AG04449 (cell line): ENCODE measurements at regions not wholly inside any gene's neighbourhood (a gene's known extent, or its start where the extent isn't known, plus 50 kb on each side); places are given as distances from the start of the nearest gene placed in this dataset.

ENCODE experiments used
- CTCF ChIA-PET: fragments of 350-600 bp; formaldehyde crosslinking; extraction: SDS; loops from one replicate; lab custom pipeline; 2021; ENCODE audit warnings: antibody characterized with exemption; lab: Yijun Ruan, JAX
- POLR2A ChIA-PET: fragments of 400-600, 350-600 bp; formaldehyde crosslinking; extraction: SDS; loops from one replicate; lab custom pipeline; 2020; ENCODE audit warnings: antibody characterized with exemption, inconsistent platforms; lab: Yijun Ruan, JAX
- DNase-seq: peaks from one replicate; pipeline ENCODE4 v3.0.0-alpha.2; 2010; ENCODE audit warnings: low read depth, low spot score
- H3K4me3 ChIP-seq: 2 replicates; pipeline ENCODE4 v1.5.1; 2011; ENCODE audit warnings: low read depth, mild to moderate bottlenecking, control low read depth, low read length
- CTCF ChIP-seq: IDR thresholded peaks from one replicate; pipeline ENCODE4 v1.5.1; 2011; ENCODE audit warnings: mild to moderate bottlenecking, moderate library complexity, low read length, control low read depth, inconsistent platforms; ENCODE audit not compliant: insufficient read depth; ENCODE audit errors: missing control alignments

- CTCF ChIA-PET: no interaction called here
- TF ChIP-seq CTCF: no peak
- DNase-seq: no peak
- POLR2A ChIA-PET: no interaction called here
- H3K4me3 ChIP-seq: no peak overlapping the region
Observed at GRCh38 chr1:11355559-11356475, 82.8 kb downstream of the UBIAD1 start.

- ChIA-PET POLR2A (no interaction called here), CTCF (no interaction called here)
- no peak for DNase-seq
- no peak overlapping the region for H3K4me3 ChIP-seq
- TF ChIP-seq CTCF: no peak
Observed at GRCh38 chr1:11357276-11357675, 84.3 kb downstream of the UBIAD1 start.

- no peak for TF ChIP-seq CTCF
- no peak for DNase-seq
- ChIA-PET CTCF (no interaction called here), POLR2A (no interaction called here)
- no peak overlapping the region for H3K4me3 ChIP-seq
Observed at GRCh38 chr1:11358984-11359383, 86.0 kb downstream of the UBIAD1 start.

- no peak for DNase-seq
- no peak overlapping the region for H3K4me3 ChIP-seq
- POLR2A ChIA-PET: no interaction called here
- TF ChIP-seq CTCF: no peak
- CTCF ChIA-PET: no interaction called here
Observed at GRCh38 chr1:11362547-11363021, 89.6 kb downstream of the UBIAD1 start.

- no peak for TF ChIP-seq CTCF
- CTCF ChIA-PET: no interaction called here
- H3K4me3 ChIP-seq: no peak overlapping the region
- POLR2A ChIA-PET: no interaction called here
- DNase-seq: no peak
Observed at GRCh38 chr1:11364170-11364569, 91.2 kb downstream of the UBIAD1 start.

- TF ChIP-seq CTCF: no peak
- ChIA-PET POLR2A (interaction anchor here (0.9 kb wide), 1 partner anchor 131 kb away, joined by 4 read pairs; no protein-coding TSS in a partner anchor), CTCF (no interaction called here)
- no peak overlapping the region for H3K4me3 ChIP-seq
- DNase-seq: no peak
Observed at GRCh38 chr1:11365744-11366387, 92.9 kb downstream of the UBIAD1 start.
